Stomach (tissue), 8 donors: ENCODE measurements at regions not wholly inside any gene's neighbourhood (a gene's known extent, or its start where the extent isn't known, plus 50 kb on each side); places are given as distances from the start of the nearest gene placed in this dataset.
A peak's percentile ranks its signal among the peaks of the same experiment; 100 is the strongest.
"Not testable (repeated sequence)": the region's sequence is repeated elsewhere in the genome, so short reads cannot be mapped to it uniquely, and the experiment has no call there.

Experiments used
- DNase-seq, 2 donors: peaks; one replicate each; pipeline versions ENCODE4 v3.0.0 to v3.0.0-alpha.2; 2013 to 2019
- H3K27ac ChIP-seq, 5 donors: fragments of 200-600 bp in 4 of 5; sonication (generic) in 4 of 5; one replicate each; pipeline ENCODE4 v1.5.1; 2013 to 2019; ENCODE audit warnings: mild to moderate bottlenecking in 1 of 5, moderate library complexity in 1 of 5
- H3K27me3 ChIP-seq, 3 donors: fragments of 200-600 bp; sonication (generic); one replicate each; pipeline ENCODE4 v1.5.1; 2017 to 2019; ENCODE audit warnings: mixed run types in 1 of 3
- H3K36me3 ChIP-seq, 4 donors: fragments of 200-600 bp; sonication (generic); 1 replicate in 3 of 4; 2 replicates in 1 of 4; pipeline ENCODE4 v1.5.1; 2016 to 2019
- H3K4me1 ChIP-seq, 4 donors: fragments of 200-600 bp; sonication (generic); one replicate each; pipeline ENCODE4 v1.5.1; 2016 to 2019
- H3K4me3 ChIP-seq, 4 donors: fragments of 200-600 bp; sonication (generic) in 3 of 4; one replicate each; pipeline ENCODE4 v1.5.1; 2016 to 2019; ENCODE audit warnings: mild to moderate bottlenecking in 1 of 4
- H3K9me3 ChIP-seq, 4 donors: fragments of 200-600 bp; sonication (generic); one replicate each; pipeline ENCODE4 v1.5.1; 2016 to 2019
- CTCF ChIP-seq, 7 experiments: fragments of 450-650 bp in 4 of 7; fragments of 200-600 bp in 3 of 7; sonication (generic) in 3 of 7; IDR thresholded peaks; one replicate each; pipeline ENCODE4 v1.5.1; 2016 to 2019; ENCODE audit warnings: antibody characterized with exemption in 7 of 7, control low read depth in 2 of 7, mild to moderate bottlenecking in 1 of 7
- EP300 ChIP-seq: sonication (generic); formaldehyde crosslinking; IDR thresholded peaks from one replicate; pipeline ENCODE4 v1.6.1; 2017; ENCODE audit warnings: antibody characterized with exemption
- POLR2A ChIP-seq, 4 donors: fragments of 450-650 bp; IDR thresholded peaks; one replicate each; pipeline ENCODE4 v1.6.1; 2016; ENCODE audit warnings: antibody characterized with exemption in 4 of 4, control low read depth in 2 of 4, mild to moderate bottlenecking in 1 of 4, moderate library complexity in 1 of 4
- POLR2AphosphoS5 ChIP-seq, 3 donors: sonication (generic); formaldehyde crosslinking; IDR thresholded peaks; one replicate each; pipeline ENCODE4 v1.6.1; 2016; ENCODE audit warnings: antibody characterized with exemption in 3 of 3
- WGBS, 5 donors: extraction: QIAGEN DNeasy Blood & Tissue Kit in 3 of 5; methylation state at CpG; one replicate each; pipeline versions ENCODE4 v1.1.5 to v1.1.7; 2013 to 2018; 5-methylcytosine and 5-hydroxymethylcytosine counted together
- intact Hi-C: fragments of 100-400 bp; cut with DNase I; formaldehyde crosslinking; loops from one replicate; pipeline ENCODE4 v1.15.1; 2023; ENCODE audit warnings: low total_unique reads
- donor health status: healthy with polysubstance abuse.
- donor health status: Bipolar disorder and iron deficiency.
- donor health status: healthy.

- DNase-seq, result no peak
- Histone ChIP-seq H3K4me1 (no peaks in the 10 kb centered on the region), H3K27me3 (no peaks in the 10 kb centered on the region), H3K36me3 (no peaks in the 10 kb centered on the region), H3K27ac (no peak overlapping the region), H3K4me3 (no peak overlapping the region), H3K9me3 (no peaks in the 10 kb centered on the region)
- TF ChIP-seq POLR2A (IDR thresholded peaks at IDR 0.05), result no peak
- TF ChIP-seq CTCF (IDR thresholded peaks at IDR 0.05), result no peak
- no peak for TF ChIP-seq EP300
- no peak for TF ChIP-seq POLR2AphosphoS5 (IDR thresholded peaks at IDR 0.05)
- intact Hi-C loops, result no loop called here
- WGBS, 5 donors, result 63 to 77% (median 71%) methylated on average over 7 of the region's 7 CpGs
These were observed 121.3 kb upstream of the CCND2 start for GRCh38 chr12:4152145-4152795.

- Histone ChIP-seq H3K9me3 (no peaks in the 10 kb centered on the region), H3K27ac (no peak overlapping the region), H3K27me3 (no peaks in the 10 kb centered on the region), H3K4me3 (no peak overlapping the region), H3K4me1 (no peaks in the 10 kb centered on the region), H3K36me3 (no peaks in the 10 kb centered on the region)
- no peak for TF ChIP-seq POLR2A (IDR thresholded peaks at IDR 0.05)
- no peak for TF ChIP-seq CTCF (IDR thresholded peaks at IDR 0.05)
- TF ChIP-seq POLR2AphosphoS5 (IDR thresholded peaks at IDR 0.05), result no peak
- TF ChIP-seq EP300, result no peak
- intact Hi-C loops, result no loop called here
- no peak for DNase-seq
- 78 to 84% (median 81%) methylated on average over 4 of the region's 4 CpGs for WGBS, 5 donors
These were observed 122.0 kb upstream of the CCND2 start for GRCh38 chr12:4151362-4152121.

GRCh38 chr12:4150355-4150754 is 123.2 kb upstream of the CCND2 start:
- H3K9me3 ChIP-seq, H3K27ac ChIP-seq, H3K27me3 ChIP-seq, H3K36me3 ChIP-seq, H3K4me1 ChIP-seq, H3K4me3 ChIP-seq, DNase-seq, intact Hi-C loops: not testable (repeated sequence)
- WGBS, 5 donors, result 90 to 96% (median 93%) methylated on average over 11 of the region's 11 CpGs

- H3K27me3 ChIP-seq, result peaks cover 0 to 4% (median 0%) of the 10 kb centered on the region in 3 donors
- TF ChIP-seq POLR2AphosphoS5 (IDR thresholded peaks at IDR 0.05) (no peak), CTCF (IDR thresholded peaks at IDR 0.05) (no peak), EP300 (no peak), POLR2A (IDR thresholded peaks at IDR 0.05) (no peak)
- peak in 1 of 2 donors; percentile 40 for DNase-seq
- H3K27ac ChIP-seq, result no peak overlapping the region
- H3K9me3 ChIP-seq, result no peaks in the 10 kb centered on the region
- no peak overlapping the region for H3K4me3 ChIP-seq
- 56 to 67% (median 64%) methylated on average over 5 of the region's 5 CpGs for WGBS, 5 donors
- no peaks in the 10 kb centered on the region for H3K36me3 ChIP-seq
- intact Hi-C loops, result no loop called here
- H3K4me1 ChIP-seq, result peaks cover 0 to under 1% (median 0%) of the 10 kb centered on the region in 4 donors
These were observed 125.0 kb upstream of the CCND2 start for GRCh38 chr12:4148418-4149056.
